ENCODE measurements at regions not wholly inside any gene's neighbourhood (a gene's known extent, or its start where the extent isn't known, plus 50 kb on each side); places are given as distances from the start of the nearest gene placed in this dataset.
A peak's percentile ranks its signal among the peaks of the same experiment; 100 is the strongest.

- no peak for DNase-seq
Observed at GRCh38 chr6:149150301-149150700, 167.2 kb upstream of the TAB2 start.

GRCh38 chr6:149150801-149151398, 166.6 kb upstream of the TAB2 start:
- DNase-seq, result peak; percentile 20

- no peak for DNase-seq
Observed at GRCh38 chr6:149152521-149152920, 165.0 kb upstream of the TAB2 start.

GRCh38 chr6:149153100-149153499, 164.4 kb upstream of the TAB2 start:
- no peak for DNase-seq

- DNase-seq, result peak; percentile 32
Observed at GRCh38 chr6:149153693-149154092, 163.8 kb upstream of the TAB2 start.

GRCh38 chr6:149154261-149154821, 163.2 kb upstream of the TAB2 start:
- peak; percentile 30 for DNase-seq

GRCh38 chr6:149157126-149157525, 160.4 kb upstream of the TAB2 start:
- DNase-seq, result no peak

- no peak for DNase-seq
Observed at GRCh38 chr6:149158076-149158475, 159.4 kb upstream of the TAB2 start.

- no peak for DNase-seq
Observed at GRCh38 chr6:149160943-149161342, 156.6 kb upstream of the TAB2 start.

GRCh38 chr6:149162924-149163323, 154.6 kb upstream of the TAB2 start:
- DNase-seq, result no peak

- no peak for DNase-seq
Observed at GRCh38 chr6:149164199-149164750, 153.2 kb upstream of the TAB2 start.

GRCh38 chr6:149166336-149166735, 151.2 kb upstream of the TAB2 start:
- DNase-seq, result no peak

- no peak for DNase-seq
Observed at GRCh38 chr6:149166747-149167146, 150.8 kb upstream of the TAB2 start.

GRCh38 chr6:149168968-149169367, 148.5 kb upstream of the TAB2 start:
- no peak for DNase-seq

- DNase-seq, result no peak
Observed at GRCh38 chr6:149169761-149170511, 147.6 kb upstream of the TAB2 start.

- DNase-seq, result no peak
Observed at GRCh38 chr6:149170564-149171452, 146.7 kb upstream of the TAB2 start.

GRCh38 chr6:149173222-149173621, 144.3 kb upstream of the TAB2 start:
- DNase-seq, result no peak

- DNase-seq, result no peak
Observed at GRCh38 chr6:149174962-149175361, 142.6 kb upstream of the TAB2 start.

- DNase-seq, result no peak
Observed at GRCh38 chr6:149176971-149177667, 140.4 kb upstream of the TAB2 start.

GRCh38 chr6:149179431-149179830, 138.1 kb upstream of the TAB2 start:
- no peak for DNase-seq

GRCh38 chr6:149181304-149181703, 136.2 kb upstream of the TAB2 start:
- no peak for DNase-seq

- DNase-seq, result no peak
Observed at GRCh38 chr6:149182262-149182661, 135.2 kb upstream of the TAB2 start.

Data from CD4-positive, alpha-beta T cell treated with Interleukin-17A for 1 hour (primary cell).